PFSK-1 (cell line): ENCODE measurements at regions not wholly inside any gene's neighbourhood (a gene's known extent, or its start where the extent isn't known, plus 50 kb on each side); places are given as distances from the start of the nearest gene placed in this dataset.

ENCODE experiments used
- FOXP2 ChIP-seq: optimal IDR thresholded peaks from 2 replicates; pipeline ENCODE3; 2011; ENCODE audit warnings: borderline replicate concordance, control low read depth, inconsistent platforms; ENCODE audit not compliant: insufficient read depth; ENCODE audit errors: extremely low read length, extremely low read depth
- POLR2AphosphoS5 ChIP-seq: IDR thresholded peaks from 2 replicates; pipeline ENCODE4 v1.6.1; 2012; ENCODE audit warnings: low read depth, mild to moderate bottlenecking, control low read depth, low read length, moderate library complexity
- SIN3A ChIP-seq: IDR thresholded peaks from 2 replicates; pipeline ENCODE4 v1.6.1; 2012; ENCODE audit warnings: mild to moderate bottlenecking, low read length, moderate library complexity, borderline replicate concordance; ENCODE audit not compliant: insufficient read depth
- TAF1 ChIP-seq: IDR thresholded peaks from 2 replicates; pipeline ENCODE4 v1.6.1; 2012; ENCODE audit warnings: low read length, control low read depth, borderline replicate concordance; ENCODE audit not compliant: insufficient read depth
- TF ChIP-seq, protein P1 (sequence below), 2 experiments: IDR thresholded peaks; 2 replicates each; pipeline versions ENCODE4 v1.6.1 to v1.8.0; 2011 to 2012; ENCODE audit warnings: low read depth in 2 of 2, low read length in 2 of 2, control low read depth in 1 of 2, inconsistent platforms in 1 of 2, mild to moderate bottlenecking in 1 of 2, moderate library complexity in 1 of 2; ENCODE audit not compliant: insufficient read depth in 1 of 2

DNA sequence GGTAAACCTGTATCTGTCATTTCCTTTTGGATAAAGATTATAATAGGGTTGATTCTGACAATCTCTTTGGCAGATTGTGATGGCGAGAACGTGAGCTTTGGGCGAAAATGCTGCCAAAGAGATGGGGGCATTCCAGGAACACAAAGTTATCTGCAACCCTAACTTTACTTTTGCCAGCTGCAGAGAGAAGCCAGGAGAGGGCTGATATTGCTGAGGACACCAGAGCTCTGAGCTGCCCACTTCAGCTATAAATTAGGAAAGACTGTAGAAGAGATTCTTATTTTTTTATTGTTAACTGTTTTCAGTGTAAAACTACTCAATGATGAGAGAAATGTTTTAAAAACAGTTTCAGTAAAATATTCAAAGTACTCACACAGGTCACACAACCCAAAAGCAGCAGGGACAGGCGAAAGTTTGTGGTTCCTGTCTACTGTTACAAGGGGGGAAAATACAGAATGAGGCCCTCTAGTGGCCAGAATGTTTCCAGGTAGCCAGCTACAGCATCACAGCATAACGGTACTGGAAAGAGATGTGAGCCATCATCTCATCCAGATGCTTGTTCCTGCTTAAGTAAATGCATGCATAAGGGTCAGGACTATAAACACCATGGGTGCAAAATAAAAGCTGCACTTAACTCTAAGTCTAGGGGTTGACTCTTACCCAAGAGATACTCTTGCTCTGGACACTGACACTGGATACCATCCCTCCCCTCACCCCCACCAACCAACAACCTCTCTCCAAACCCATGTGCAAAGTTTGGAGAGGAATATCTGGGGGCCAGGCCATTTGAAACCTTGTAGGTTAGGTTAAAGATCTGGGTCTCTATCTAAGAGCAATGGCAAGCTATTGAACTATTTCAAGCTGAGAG lies 498.4 kb downstream of the RMST start:
- no peak for TF ChIP-seq TAF1
- TF ChIP-seq, protein P1, sequence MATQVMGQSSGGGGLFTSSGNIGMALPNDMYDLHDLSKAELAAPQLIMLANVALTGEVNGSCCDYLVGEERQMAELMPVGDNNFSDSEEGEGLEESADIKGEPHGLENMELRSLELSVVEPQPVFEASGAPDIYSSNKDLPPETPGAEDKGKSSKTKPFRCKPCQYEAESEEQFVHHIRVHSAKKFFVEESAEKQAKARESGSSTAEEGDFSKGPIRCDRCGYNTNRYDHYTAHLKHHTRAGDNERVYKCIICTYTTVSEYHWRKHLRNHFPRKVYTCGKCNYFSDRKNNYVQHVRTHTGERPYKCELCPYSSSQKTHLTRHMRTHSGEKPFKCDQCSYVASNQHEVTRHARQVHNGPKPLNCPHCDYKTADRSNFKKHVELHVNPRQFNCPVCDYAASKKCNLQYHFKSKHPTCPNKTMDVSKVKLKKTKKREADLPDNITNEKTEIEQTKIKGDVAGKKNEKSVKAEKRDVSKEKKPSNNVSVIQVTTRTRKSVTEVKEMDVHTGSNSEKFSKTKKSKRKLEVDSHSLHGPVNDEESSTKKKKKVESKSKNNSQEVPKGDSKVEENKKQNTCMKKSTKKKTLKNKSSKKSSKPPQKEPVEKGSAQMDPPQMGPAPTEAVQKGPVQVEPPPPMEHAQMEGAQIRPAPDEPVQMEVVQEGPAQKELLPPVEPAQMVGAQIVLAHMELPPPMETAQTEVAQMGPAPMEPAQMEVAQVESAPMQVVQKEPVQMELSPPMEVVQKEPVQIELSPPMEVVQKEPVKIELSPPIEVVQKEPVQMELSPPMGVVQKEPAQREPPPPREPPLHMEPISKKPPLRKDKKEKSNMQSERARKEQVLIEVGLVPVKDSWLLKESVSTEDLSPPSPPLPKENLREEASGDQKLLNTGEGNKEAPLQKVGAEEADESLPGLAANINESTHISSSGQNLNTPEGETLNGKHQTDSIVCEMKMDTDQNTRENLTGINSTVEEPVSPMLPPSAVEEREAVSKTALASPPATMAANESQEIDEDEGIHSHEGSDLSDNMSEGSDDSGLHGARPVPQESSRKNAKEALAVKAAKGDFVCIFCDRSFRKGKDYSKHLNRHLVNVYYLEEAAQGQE (IDR thresholded peaks at IDR 0.05; ENCODE audit: insufficient read depth in 1 of 2, low read depth in 2 of 2, low read length in 2 of 2): no peak

DNA sequence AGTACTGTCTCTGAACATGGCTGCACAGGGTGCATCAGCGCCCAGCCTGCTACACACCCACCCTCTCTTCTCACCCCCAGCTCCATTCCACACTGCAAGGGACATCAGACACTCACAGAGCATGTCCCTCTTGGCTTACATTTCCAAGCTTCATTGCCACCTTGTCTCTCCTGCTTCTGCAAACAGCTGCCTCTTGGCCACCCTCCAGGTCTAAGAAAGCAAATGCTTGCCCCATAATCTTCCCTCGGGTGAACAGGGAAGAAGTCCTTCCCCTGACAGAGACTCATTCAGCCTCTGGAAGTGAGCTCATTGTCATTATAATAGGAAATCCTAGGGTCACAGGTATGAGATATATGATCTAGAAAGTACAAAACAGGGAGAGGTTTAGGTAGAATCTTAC lies 505.2 kb downstream of the RMST start:
- TF ChIP-seq FOXP2 (no peak), TAF1 (no peak), SIN3A (no peak)
- TF ChIP-seq, protein P1 (IDR thresholded peaks at IDR 0.05; ENCODE audit: insufficient read depth in 1 of 2, low read depth in 2 of 2, low read length in 2 of 2): no peak

DNA sequence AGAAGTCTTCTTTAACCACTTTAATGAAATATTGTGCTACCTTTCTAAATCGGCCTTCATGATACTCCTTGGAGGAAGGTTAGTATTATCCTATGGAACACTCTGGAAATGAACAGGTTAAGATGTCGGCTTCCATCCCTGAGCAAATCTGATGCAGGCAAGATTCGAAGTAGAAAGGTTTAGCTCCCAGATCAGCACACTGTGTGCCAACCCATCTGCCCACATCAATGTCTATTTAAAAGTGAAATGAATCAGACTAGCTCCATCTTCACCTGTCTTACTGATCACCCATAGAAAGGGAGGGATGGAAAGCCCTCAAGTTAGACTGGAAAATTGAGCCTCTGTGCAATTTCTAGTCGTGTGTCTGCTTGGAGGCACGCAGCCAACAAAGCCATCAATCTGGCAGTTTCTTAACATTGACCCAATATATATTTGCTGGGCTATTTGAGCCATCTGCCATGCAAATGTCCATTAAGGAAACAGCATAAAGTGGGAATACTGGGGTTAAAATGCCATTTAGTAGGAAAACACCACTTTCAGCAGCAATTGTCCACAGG lies 506.1 kb downstream of the RMST start:
- TF ChIP-seq, protein P1 (IDR thresholded peaks at IDR 0.05; ENCODE audit: insufficient read depth in 1 of 2, low read depth in 2 of 2, low read length in 2 of 2): no peak
- TF ChIP-seq TAF1 (no peak), FOXP2 (no peak), POLR2AphosphoS5 (no peak), SIN3A (no peak)

DNA sequence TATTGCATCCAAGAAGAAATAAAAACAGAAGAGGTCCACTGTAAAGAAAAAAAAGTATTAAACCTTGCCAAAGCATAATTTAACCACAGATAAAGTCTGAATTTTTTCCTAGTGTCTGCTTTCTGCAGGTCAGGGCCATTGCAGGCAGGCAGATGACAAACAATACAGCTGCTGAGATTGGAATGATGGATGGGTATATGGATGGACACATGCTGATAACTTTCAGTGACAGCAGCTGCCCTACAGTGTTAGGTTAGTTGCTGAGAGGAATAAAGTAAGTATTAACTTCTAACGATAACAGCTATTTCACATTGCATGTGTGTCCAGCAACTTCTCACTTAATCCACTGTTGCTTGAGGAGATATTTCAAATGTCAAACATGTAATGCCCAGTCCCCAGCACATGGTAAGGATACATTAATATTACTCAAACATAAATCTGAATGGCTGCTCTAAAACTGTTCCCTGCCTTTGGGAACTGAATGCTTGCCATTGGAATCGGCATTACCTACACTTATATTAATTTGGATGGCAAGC lies 515.3 kb downstream of the RMST start:
- TF ChIP-seq, protein P1 (IDR thresholded peaks at IDR 0.05; ENCODE audit: insufficient read depth in 1 of 2, low read depth in 2 of 2, low read length in 2 of 2): no peak
- no peak for TF ChIP-seq TAF1
- TF ChIP-seq SIN3A: no peak
- no peak for TF ChIP-seq POLR2AphosphoS5
- no peak for TF ChIP-seq FOXP2
